PFSK-1 (cell line): ENCODE measurements at regions not wholly inside any gene's neighbourhood (a gene's known extent, or its start where the extent isn't known, plus 50 kb on each side); places are given as distances from the start of the nearest gene placed in this dataset.

Experiments used
- FOXP2 ChIP-seq: optimal IDR thresholded peaks from 2 replicates; pipeline ENCODE3; 2011; ENCODE audit warnings: borderline replicate concordance, control low read depth, inconsistent platforms; ENCODE audit not compliant: insufficient read depth; ENCODE audit errors: extremely low read length, extremely low read depth
- POLR2AphosphoS5 ChIP-seq: IDR thresholded peaks from 2 replicates; pipeline ENCODE4 v1.6.1; 2012; ENCODE audit warnings: low read depth, mild to moderate bottlenecking, control low read depth, low read length, moderate library complexity
- SIN3A ChIP-seq: IDR thresholded peaks from 2 replicates; pipeline ENCODE4 v1.6.1; 2012; ENCODE audit warnings: mild to moderate bottlenecking, low read length, moderate library complexity, borderline replicate concordance; ENCODE audit not compliant: insufficient read depth
- TAF1 ChIP-seq: IDR thresholded peaks from 2 replicates; pipeline ENCODE4 v1.6.1; 2012; ENCODE audit warnings: low read length, control low read depth, borderline replicate concordance; ENCODE audit not compliant: insufficient read depth
- TF ChIP-seq, protein P1 (sequence below), 2 experiments: IDR thresholded peaks; 2 replicates each; pipeline versions ENCODE4 v1.6.1 to v1.8.0; 2011 to 2012; ENCODE audit warnings: low read depth in 2 of 2, low read length in 2 of 2, control low read depth in 1 of 2, inconsistent platforms in 1 of 2, mild to moderate bottlenecking in 1 of 2, moderate library complexity in 1 of 2; ENCODE audit not compliant: insufficient read depth in 1 of 2

DNA sequence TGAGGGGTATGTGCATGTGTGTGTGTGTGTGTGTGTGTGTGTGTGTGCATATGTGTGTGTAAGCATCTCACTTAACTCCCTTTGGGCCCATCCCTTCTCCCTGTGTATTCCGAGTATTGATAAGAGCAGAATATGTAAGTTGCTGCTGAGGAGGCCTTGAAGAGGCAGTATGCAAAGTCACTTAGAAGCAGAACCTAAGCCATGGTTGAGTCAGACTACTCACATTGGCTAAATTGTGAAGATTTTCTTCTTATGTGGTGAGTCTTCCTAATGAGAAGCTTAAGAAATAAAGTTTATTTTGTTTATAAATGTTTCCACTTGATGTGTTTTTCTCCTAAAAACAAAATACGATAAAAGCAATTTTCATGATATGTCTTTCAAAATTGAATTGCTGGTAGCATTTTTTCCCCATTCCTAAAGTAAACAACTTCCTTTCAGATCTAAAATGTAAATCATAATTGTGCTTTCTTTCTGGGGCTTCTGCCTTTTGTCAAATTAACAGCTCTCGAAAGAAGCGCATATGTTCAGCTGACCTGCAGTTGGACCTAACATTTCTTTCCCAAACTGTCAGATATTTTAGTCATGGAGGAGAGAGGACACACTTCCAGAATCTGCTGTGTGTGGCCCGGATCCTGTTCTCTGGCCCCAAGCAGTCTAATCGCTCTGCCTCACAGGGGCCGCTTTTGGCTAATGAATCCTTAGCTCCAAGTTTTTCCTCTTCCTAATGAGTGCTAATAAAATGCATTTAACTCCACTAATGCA lies 284.0 kb downstream of the DUSP10 start:
- TF ChIP-seq SIN3A = no peak
- TF ChIP-seq POLR2AphosphoS5 = no peak
- TF ChIP-seq FOXP2 = no peak
- TF ChIP-seq TAF1 = no peak
- TF ChIP-seq, protein P1, sequence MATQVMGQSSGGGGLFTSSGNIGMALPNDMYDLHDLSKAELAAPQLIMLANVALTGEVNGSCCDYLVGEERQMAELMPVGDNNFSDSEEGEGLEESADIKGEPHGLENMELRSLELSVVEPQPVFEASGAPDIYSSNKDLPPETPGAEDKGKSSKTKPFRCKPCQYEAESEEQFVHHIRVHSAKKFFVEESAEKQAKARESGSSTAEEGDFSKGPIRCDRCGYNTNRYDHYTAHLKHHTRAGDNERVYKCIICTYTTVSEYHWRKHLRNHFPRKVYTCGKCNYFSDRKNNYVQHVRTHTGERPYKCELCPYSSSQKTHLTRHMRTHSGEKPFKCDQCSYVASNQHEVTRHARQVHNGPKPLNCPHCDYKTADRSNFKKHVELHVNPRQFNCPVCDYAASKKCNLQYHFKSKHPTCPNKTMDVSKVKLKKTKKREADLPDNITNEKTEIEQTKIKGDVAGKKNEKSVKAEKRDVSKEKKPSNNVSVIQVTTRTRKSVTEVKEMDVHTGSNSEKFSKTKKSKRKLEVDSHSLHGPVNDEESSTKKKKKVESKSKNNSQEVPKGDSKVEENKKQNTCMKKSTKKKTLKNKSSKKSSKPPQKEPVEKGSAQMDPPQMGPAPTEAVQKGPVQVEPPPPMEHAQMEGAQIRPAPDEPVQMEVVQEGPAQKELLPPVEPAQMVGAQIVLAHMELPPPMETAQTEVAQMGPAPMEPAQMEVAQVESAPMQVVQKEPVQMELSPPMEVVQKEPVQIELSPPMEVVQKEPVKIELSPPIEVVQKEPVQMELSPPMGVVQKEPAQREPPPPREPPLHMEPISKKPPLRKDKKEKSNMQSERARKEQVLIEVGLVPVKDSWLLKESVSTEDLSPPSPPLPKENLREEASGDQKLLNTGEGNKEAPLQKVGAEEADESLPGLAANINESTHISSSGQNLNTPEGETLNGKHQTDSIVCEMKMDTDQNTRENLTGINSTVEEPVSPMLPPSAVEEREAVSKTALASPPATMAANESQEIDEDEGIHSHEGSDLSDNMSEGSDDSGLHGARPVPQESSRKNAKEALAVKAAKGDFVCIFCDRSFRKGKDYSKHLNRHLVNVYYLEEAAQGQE (IDR thresholded peaks at IDR 0.05; ENCODE audit: insufficient read depth in 1 of 2, low read depth in 2 of 2, low read length in 2 of 2) = no peak

DNA sequence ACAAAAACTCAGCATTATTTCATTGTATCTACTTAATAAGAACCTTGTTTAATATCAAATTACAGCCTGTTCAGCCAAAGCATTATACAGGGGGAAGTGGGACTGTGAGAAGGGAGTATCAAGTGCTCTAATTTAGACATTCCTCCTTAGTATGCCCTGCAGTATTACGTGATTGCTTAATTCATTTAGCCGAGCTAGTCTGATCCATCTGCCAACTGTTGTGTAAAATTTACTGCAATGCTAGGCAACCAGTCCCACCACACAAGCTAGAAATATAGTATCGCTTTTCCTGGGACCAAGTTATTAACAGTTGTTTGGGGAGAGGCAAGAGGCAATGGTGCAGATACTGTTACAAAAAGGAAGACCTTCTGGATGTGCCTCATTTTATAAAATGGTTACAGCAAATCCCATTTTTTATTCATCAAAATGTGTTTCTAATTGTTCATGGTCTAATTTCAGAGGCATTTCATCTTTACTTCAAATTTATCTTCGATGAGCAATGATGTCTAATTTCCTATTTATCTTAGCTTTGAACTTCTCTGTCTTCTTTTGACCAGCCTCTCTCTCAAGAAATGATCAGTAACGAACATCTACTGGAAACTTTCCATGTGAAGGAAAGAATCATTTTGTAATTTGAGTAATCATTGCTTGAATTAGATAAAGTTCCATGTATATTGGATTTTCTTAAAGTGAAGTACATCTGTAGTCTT lies 283.3 kb downstream of the DUSP10 start:
- TF ChIP-seq, protein P1 (IDR thresholded peaks at IDR 0.05; ENCODE audit: insufficient read depth in 1 of 2, low read depth in 2 of 2, low read length in 2 of 2) = no peak
- TF ChIP-seq TAF1 (no peak), POLR2AphosphoS5 (no peak), FOXP2 (no peak), SIN3A (no peak)

DNA sequence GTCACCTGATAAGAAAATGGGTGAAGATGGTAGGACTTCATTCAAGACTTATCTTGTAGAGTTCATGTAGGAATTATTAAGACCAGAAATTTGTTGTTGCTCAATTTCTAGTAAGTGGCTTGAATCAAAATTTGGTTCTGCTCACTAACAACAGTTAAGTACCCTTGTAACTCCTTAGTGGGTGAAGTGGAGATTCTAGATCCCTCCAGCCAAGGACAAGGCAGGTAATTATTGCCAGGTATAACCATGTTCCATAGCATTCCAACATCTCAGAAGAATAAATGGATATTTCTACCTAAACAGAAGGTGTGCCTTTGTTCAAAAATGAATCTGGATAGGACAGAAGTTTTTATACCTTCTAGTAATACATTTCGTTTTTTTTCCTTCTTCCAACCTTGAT lies 282.3 kb downstream of the DUSP10 start:
- no peak for TF ChIP-seq TAF1
- no peak for TF ChIP-seq FOXP2
- TF ChIP-seq POLR2AphosphoS5 = no peak
- no peak for TF ChIP-seq SIN3A
- TF ChIP-seq, protein P1 (IDR thresholded peaks at IDR 0.05; ENCODE audit: insufficient read depth in 1 of 2, low read depth in 2 of 2, low read length in 2 of 2) = no peak

DNA sequence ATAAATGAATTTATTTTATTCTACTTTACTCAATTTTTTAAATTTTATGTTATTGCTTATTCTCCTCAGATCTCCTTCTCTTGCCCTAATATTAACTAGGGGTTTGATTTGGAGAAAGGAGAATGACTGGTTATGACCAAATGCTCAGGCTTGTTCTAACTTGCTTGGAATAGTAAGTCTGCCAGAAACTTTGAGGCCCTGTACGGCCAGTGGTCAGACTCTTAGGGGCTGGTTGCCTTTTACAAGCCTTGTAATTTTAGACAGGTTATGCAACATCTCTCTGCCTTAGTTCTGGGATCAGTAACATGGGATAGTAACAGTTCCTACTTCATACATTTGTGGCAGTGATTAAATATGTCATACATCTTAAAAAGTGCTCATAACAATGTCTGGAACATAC lies 279.5 kb downstream of the DUSP10 start:
- TF ChIP-seq TAF1 (no peak), POLR2AphosphoS5 (no peak)

DNA sequence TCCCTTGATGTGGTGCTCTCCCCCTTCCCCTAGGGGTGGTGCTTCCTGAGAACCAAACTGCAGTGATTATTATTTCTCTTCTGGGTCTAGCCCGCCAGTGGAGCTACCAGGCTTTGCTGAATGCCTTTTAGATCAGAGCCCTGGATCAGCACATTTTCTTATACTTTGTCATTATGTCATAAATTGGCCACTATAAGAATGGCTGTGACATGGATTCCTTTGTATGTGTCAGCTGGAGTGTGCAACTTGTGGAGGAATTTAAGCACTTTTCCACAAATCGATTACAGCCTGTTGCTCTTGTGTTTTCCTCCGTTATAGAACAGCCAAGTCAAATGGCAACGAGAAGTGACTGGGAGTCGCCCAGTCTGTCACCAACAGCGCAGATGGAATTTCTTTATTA lies 273.3 kb downstream of the DUSP10 start:
- TF ChIP-seq, protein P1 (IDR thresholded peaks at IDR 0.05; ENCODE audit: insufficient read depth in 1 of 2, low read depth in 2 of 2, low read length in 2 of 2) = no peak
- TF ChIP-seq TAF1 (no peak), POLR2AphosphoS5 (no peak), SIN3A (no peak), FOXP2 (no peak)
